ENCODE measurements at regions not wholly inside any gene's neighbourhood (a gene's known extent, or its start where the extent isn't known, plus 50 kb on each side); places are given as distances from the start of the nearest gene placed in this dataset.

- TF ChIP-seq, protein P1, sequence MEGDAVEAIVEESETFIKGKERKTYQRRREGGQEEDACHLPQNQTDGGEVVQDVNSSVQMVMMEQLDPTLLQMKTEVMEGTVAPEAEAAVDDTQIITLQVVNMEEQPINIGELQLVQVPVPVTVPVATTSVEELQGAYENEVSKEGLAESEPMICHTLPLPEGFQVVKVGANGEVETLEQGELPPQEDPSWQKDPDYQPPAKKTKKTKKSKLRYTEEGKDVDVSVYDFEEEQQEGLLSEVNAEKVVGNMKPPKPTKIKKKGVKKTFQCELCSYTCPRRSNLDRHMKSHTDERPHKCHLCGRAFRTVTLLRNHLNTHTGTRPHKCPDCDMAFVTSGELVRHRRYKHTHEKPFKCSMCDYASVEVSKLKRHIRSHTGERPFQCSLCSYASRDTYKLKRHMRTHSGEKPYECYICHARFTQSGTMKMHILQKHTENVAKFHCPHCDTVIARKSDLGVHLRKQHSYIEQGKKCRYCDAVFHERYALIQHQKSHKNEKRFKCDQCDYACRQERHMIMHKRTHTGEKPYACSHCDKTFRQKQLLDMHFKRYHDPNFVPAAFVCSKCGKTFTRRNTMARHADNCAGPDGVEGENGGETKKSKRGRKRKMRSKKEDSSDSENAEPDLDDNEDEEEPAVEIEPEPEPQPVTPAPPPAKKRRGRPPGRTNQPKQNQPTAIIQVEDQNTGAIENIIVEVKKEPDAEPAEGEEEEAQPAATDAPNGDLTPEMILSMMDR (conservative IDR thresholded peaks at IDR 0.05; ENCODE audit: low read depth, low read length), result no peak
- no peak for TF ChIP-seq EZH2 (IDR thresholded peaks at IDR 0.05; ENCODE audit: low read length, unreplicated experiment)
- no peak for TF ChIP-seq EZH2phosphoT487 (IDR thresholded peaks at IDR 0.05; ENCODE audit: borderline replicate concordance, low read length)
Observed at GRCh38 chr2:19686439-19686838, 215.3 kb downstream of the TTC32 start.

Measured in PC-3 (cell line).